K562 (cell line): ENCODE measurements at regions not wholly inside any gene's neighbourhood (a gene's known extent, or its start where the extent isn't known, plus 50 kb on each side); places are given as distances from the start of the nearest gene placed in this dataset.
A peak's percentile ranks its signal among the peaks of the same experiment; 100 is the strongest.

Experiments
- ATAC-seq: fragments of 200-7000 bp; cut with Tn5 transposase; 3 replicates; pipeline ENCODE4 v1.9.1; 2020; ENCODE audit warnings: moderate library complexity
- BruUV-seq: library from RNA; stranded (reverse); fragments of 400-500 nt; replicated peaks from 2 replicates; lab custom pipeline; 2021; lab: Mats Ljungman, UMichigan
- CTCF ChIA-PET: fragments of 300-600 bp; formaldehyde crosslinking; extraction: SDS; loops from one replicate; lab custom pipeline; 2021; ENCODE audit warnings: low intra/inter-chr PET ratio; lab: Yijun Ruan, JAX
- POLR2A ChIA-PET: fragments of 300-600, 350-650 bp; sonication (Branson Sonifier 250); formaldehyde crosslinking; extraction: SDS; loops from one replicate; lab custom pipeline; 2021; ENCODE audit warnings: antibody characterized with exemption, inconsistent platforms; lab: Yijun Ruan, JAX
- DNase-seq, 4 experiments: peaks; one replicate each; pipeline versions ENCODE4 v3.0.0 to v3.0.0-alpha.2; 2011 to 2018; ENCODE audit warnings: low spot score in 3 of 4, mixed read lengths in 3 of 4; ENCODE audit errors: extremely low read depth in 1 of 4
- FAIRE-seq: peaks from 2 replicates; lab custom pipeline; 2011; peaks lifted over from hg19 to GRCh38; lab: Jason Lieb, UNC
- H2AFZ ChIP-seq: 2 replicates; pipeline ENCODE4 v1.6.0; 2011; ENCODE audit warnings: low read depth, low read length, control low read depth, inconsistent platforms
- H3K27ac ChIP-seq: fragments of 200-600 bp; 3 replicates; pipeline ENCODE4 v1.8.0; 2011; ENCODE audit warnings: low read depth, mild to moderate bottlenecking, control low read depth, inconsistent platforms, low read length, moderate library complexity, mixed read lengths; ENCODE audit errors: extremely low read depth
- H3K27me3 ChIP-seq, 2 experiments: fragments of 300-600 bp in 1 of 2; 2 replicates in 1 of 2; 3 replicates in 1 of 2; pipeline versions ENCODE4 v1.6.0 to v1.8.0; 2011; ENCODE audit warnings: inconsistent platforms in 2 of 2, low read length in 2 of 2, mild to moderate bottlenecking in 1 of 2, mixed read lengths in 1 of 2, moderate library complexity in 1 of 2; ENCODE audit not compliant: control insufficient read depth in 2 of 2, insufficient read depth in 2 of 2
- H3K36me3 ChIP-seq: fragments of 300-600 bp; 3 replicates; pipeline ENCODE4 v1.8.0; 2011; ENCODE audit warnings: mild to moderate bottlenecking, low read length, inconsistent platforms; ENCODE audit not compliant: control insufficient read depth, insufficient read depth
- H3K4me1 ChIP-seq, 2 experiments: fragments of 200-600 bp in 1 of 2; replicated peaks in 1 of 2; 2 replicates in 1 of 2; 3 replicates in 1 of 2; pipeline versions ENCODE4 v1.5.1 to v1.8.0; 2011; ENCODE audit warnings: inconsistent platforms in 2 of 2, low read length in 2 of 2, mild to moderate bottlenecking in 1 of 2, mixed read lengths in 1 of 2, moderate library complexity in 1 of 2; ENCODE audit not compliant: control insufficient read depth in 2 of 2, insufficient read depth in 2 of 2
- H3K4me2 ChIP-seq: 2 replicates; pipeline ENCODE4 v1.6.1; 2011; ENCODE audit warnings: low read length, control low read depth, inconsistent platforms, mixed read lengths; ENCODE audit not compliant: insufficient read depth
- H3K4me3 ChIP-seq: fragments of 200-600 bp; sonication (generic), shearing (Covaris generic); 2 replicates; pipeline ENCODE4 v1.5.1; 2016; ENCODE audit warnings: control low read depth, inconsistent platforms
- H3K79me2 ChIP-seq: fragments of 200-600 bp; 3 replicates; pipeline ENCODE4 v1.8.0; 2011; ENCODE audit warnings: low read length, inconsistent platforms; ENCODE audit not compliant: control insufficient read depth, insufficient read depth
- H3K9ac ChIP-seq, 2 experiments: 2 replicates each; pipeline versions ENCODE4 v1.6.0 to v1.6.1; 2011; ENCODE audit warnings: low read depth in 2 of 2, low read length in 2 of 2, control low read depth in 1 of 2, inconsistent platforms in 1 of 2, mild to moderate bottlenecking in 1 of 2, mixed read lengths in 1 of 2; ENCODE audit not compliant: insufficient read depth in 1 of 2
- H3K9me1 ChIP-seq: one replicate; pipeline ENCODE4 v1.6.0; 2011; ENCODE audit warnings: inconsistent platforms, mild to moderate bottlenecking, low read length, moderate library complexity; ENCODE audit not compliant: control insufficient read depth, insufficient read depth
- H3K9me3 ChIP-seq: replicated peaks from 2 replicates; pipeline ENCODE4 v1.5.1; 2011; ENCODE audit warnings: low read depth, low read length, inconsistent platforms; ENCODE audit not compliant: control insufficient read depth, insufficient read depth
- H4K20me1 ChIP-seq: replicated peaks from 2 replicates; pipeline ENCODE4 v1.6.1; 2011; ENCODE audit warnings: low read length, inconsistent platforms, mixed read lengths; ENCODE audit not compliant: control insufficient read depth, insufficient read depth
- ATF3 ChIP-seq, 2 experiments: fragments of 450-650 bp in 1 of 2; sonication (generic) in 1 of 2; formaldehyde crosslinking in 1 of 2; IDR thresholded peaks in 1 of 2; conservative IDR thresholded peaks in 1 of 2; 2 replicates each; pipeline versions ENCODE4 v1.6.1 to v1.8.1; 2016 to 2023; ENCODE audit warnings: mild to moderate bottlenecking in 2 of 2, moderate library complexity in 2 of 2, inconsistent platforms in 1 of 2, missing genetic modification reagents in 1 of 2
- CBFA2T3 ChIP-seq: fragments of 450-650 bp; IDR thresholded peaks from 2 replicates; pipeline ENCODE4 v1.6.1; 2017
- CUX1 ChIP-seq: fragments of 200-800 bp; sonication (Bioruptor generic); IDR thresholded peaks from 2 replicates; pipeline ENCODE4 v1.6.1; 2016; ENCODE audit warnings: missing genetic modification characterization, missing compliant biosample characterization
- SOX6 ChIP-seq: fragments of 450-650 bp; IDR thresholded peaks from 2 replicates; pipeline ENCODE4 v1.6.1; 2014; ENCODE audit warnings: mild to moderate bottlenecking
- TEAD4 ChIP-seq, 2 experiments: sonication (generic) in 1 of 2; formaldehyde crosslinking in 1 of 2; IDR thresholded peaks; 2 replicates each; pipeline versions ENCODE4 v1.6.1 to v1.8.0; 2012 to 2022; ENCODE audit warnings: borderline replicate concordance in 1 of 2, inconsistent platforms in 1 of 2, low read length in 1 of 2, mild to moderate bottlenecking in 1 of 2, missing genetic modification reagents in 1 of 2
- ZNF584 ChIP-seq: fragments of 200-800 bp; sonication (Bioruptor generic); IDR thresholded peaks from 2 replicates; pipeline ENCODE4 v1.6.1; 2016; ENCODE audit warnings: low read depth, mild to moderate bottlenecking, missing genetic modification characterization, missing compliant biosample characterization
- ZNF707 ChIP-seq: fragments of 250-450 bp; sonication (Bioruptor Pico); conservative IDR thresholded peaks from 2 replicates; pipeline ENCODE4 v1.8.0; 2022; ENCODE audit warnings: inconsistent platforms, mild to moderate bottlenecking, moderate library complexity
- WGBS: fragments of 100-300 bp; shearing (Covaris generic); methylation state at CpG from one replicate; pipeline ENCODE4 v1.1.6; 2016; ENCODE audit warnings: low coverage, mixed read lengths; ENCODE audit not compliant: insufficient coverage; ENCODE audit errors: missing lambda C conversion rate; 5-methylcytosine and 5-hydroxymethylcytosine counted together
- in situ Hi-C: fragments of 300-500 bp; cut with MboI; formaldehyde crosslinking; loops from 4 replicates; pipeline ENCODE4 v1.15.0; 2018; ENCODE audit warnings: inconsistent platforms, mixed read lengths
- intact Hi-C: fragments of 100-400 bp; cut with micrococcal nuclease; formaldehyde crosslinking; loops from 2 replicates; pipeline ENCODE4 v1.14.2; 2022
- TF ChIP-seq, protein P1 (sequence below): sonication (generic); formaldehyde crosslinking; IDR thresholded peaks from 2 replicates; pipeline ENCODE4 v1.8.1; 2023; ENCODE audit warnings: mild to moderate bottlenecking, missing genetic modification reagents, moderate library complexity

GRCh38 chr22:22721681-22722354 lies 77.4 kb downstream of the GGTLC2 start (continued):
- TF ChIP-seq ATF3 (IDR thresholded peaks at IDR 0.05) (no peak), ATF3 (CRISPR knock-in tag; conservative IDR thresholded peaks at IDR 0.05) (peak; percentile 29; the same call in 1 of the 2 replicates), CBFA2T3 (no peak)

- ChIA-PET POLR2A (interaction anchor here (0.7 to 1.7 kb wide), 3 partner anchors 18 to 28 kb away, joined by 3 to 5 read pairs (median 3); no protein-coding TSS in a partner anchor), CTCF (no interaction called here)
- DNase-seq (no peak), ATAC-seq (no peak), FAIRE-seq (no peak)
- H3K4me1 ChIP-seq: no peaks in the 10 kb centered on the region; a peak in 1 of 5 replicates
- H3K9me1 ChIP-seq: no peaks in the 10 kb centered on the region
- H3K79me2 ChIP-seq: no peaks in the 10 kb centered on the region
- no peak overlapping the region for H2AFZ ChIP-seq
- no peaks in the 10 kb centered on the region for H3K36me3 ChIP-seq
- H4K20me1 ChIP-seq: no peaks in the 10 kb centered on the region; the same call in none of the 2 replicates
- no peak overlapping the region for H3K4me3 ChIP-seq
- H3K27me3 ChIP-seq: peaks cover 30 to 37% of the 10 kb centered on the region in 2 experiments
- WGBS: under 1% methylated on average over 5 of the region's 5 CpGs
- H3K9me3 ChIP-seq: no peaks in the 10 kb centered on the region
- no peak overlapping the region for H3K9ac ChIP-seq
- H3K27ac ChIP-seq: no peak overlapping the region
- no TSS peak for BruUV-seq
- no peak overlapping the region for H3K4me2 ChIP-seq
- in situ Hi-C loops (no loop called here), intact Hi-C loops (no loop called here)
- TF ChIP-seq, protein P1, sequence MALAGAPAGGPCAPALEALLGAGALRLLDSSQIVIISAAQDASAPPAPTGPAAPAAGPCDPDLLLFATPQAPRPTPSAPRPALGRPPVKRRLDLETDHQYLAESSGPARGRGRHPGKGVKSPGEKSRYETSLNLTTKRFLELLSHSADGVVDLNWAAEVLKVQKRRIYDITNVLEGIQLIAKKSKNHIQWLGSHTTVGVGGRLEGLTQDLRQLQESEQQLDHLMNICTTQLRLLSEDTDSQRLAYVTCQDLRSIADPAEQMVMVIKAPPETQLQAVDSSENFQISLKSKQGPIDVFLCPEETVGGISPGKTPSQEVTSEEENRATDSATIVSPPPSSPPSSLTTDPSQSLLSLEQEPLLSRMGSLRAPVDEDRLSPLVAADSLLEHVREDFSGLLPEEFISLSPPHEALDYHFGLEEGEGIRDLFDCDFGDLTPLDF (CRISPR knock-in tag): no peak
- no peak for TF ChIP-seq ZNF707 (CRISPR knock-in tag)
- TF ChIP-seq CUX1 (CRISPR knock-in tag): no peak
- TF ChIP-seq TEAD4 (IDR thresholded peaks at IDR 0.05; ENCODE audit: low read length): no peak
- TF ChIP-seq TEAD4 (CRISPR knock-in tag; IDR thresholded peaks at IDR 0.05; ENCODE audit: borderline replicate concordance): no peak
- TF ChIP-seq ZNF584 (CRISPR knock-in tag): no peak
- no peak for TF ChIP-seq SOX6
These were observed 84.0 kb downstream of the GGTLC2 start for GRCh38 chr22:22728382-22728781.
